ENCODE measurements at regions not wholly inside any gene's neighbourhood (a gene's known extent, or its start where the extent isn't known, plus 50 kb on each side); places are given as distances from the start of the nearest gene placed in this dataset.

DNA sequence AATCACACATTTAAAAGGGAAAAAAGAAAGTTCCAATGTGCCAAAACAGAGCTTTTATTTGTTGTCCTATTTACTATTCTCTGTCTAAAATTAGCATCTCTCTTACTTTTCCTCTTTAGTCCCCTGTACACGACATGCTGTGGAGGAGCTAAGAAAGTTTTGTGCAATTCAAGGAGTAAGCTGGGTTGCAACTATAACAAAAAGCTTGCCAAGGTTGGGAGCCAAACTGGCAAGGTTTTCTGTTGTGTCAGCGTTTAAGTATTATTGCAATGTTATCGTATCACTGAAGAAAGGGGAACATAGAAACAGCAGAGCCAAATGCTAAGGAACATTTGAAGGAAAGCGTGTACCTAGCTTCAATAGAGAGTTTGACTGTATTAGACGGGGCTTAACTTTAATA, 680.8 kb downstream of the CETN3 start:
- DNase-seq (ENCODE audit: low read depth): peak; percentile 87

DNA sequence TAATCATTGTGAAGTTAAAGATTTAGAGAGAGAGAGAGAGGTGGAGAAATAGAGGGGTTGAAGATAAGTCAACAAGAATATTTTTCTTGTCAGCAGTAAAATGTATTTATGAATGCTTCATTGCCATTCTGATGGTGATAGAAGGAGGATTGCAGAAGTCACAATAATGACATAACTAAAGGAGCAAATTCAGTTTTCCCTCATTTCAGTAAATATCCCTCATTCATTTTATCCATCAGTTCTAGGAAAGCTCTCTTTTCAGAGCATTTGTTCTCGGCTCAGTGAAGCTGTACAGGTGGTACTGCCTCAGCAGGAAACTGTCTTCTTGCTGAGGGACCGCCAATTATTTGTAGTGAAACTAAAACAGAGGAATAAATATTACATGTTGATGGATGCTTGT, 681.4 kb downstream of the CETN3 start:
- TF ChIP-seq, protein P1, sequence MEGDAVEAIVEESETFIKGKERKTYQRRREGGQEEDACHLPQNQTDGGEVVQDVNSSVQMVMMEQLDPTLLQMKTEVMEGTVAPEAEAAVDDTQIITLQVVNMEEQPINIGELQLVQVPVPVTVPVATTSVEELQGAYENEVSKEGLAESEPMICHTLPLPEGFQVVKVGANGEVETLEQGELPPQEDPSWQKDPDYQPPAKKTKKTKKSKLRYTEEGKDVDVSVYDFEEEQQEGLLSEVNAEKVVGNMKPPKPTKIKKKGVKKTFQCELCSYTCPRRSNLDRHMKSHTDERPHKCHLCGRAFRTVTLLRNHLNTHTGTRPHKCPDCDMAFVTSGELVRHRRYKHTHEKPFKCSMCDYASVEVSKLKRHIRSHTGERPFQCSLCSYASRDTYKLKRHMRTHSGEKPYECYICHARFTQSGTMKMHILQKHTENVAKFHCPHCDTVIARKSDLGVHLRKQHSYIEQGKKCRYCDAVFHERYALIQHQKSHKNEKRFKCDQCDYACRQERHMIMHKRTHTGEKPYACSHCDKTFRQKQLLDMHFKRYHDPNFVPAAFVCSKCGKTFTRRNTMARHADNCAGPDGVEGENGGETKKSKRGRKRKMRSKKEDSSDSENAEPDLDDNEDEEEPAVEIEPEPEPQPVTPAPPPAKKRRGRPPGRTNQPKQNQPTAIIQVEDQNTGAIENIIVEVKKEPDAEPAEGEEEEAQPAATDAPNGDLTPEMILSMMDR (IDR thresholded peaks at IDR 0.05; ENCODE audit: low read length, missing control alignments): no peak
- no peak for DNase-seq (ENCODE audit: low read depth)
- no peak overlapping the region for H3K4me3 ChIP-seq (replicated peaks; ENCODE audit: low read depth, low read length)

More for the DNA sequence above, 680.8 kb downstream of the CETN3 start:
- no peak overlapping the region for H3K4me3 ChIP-seq (replicated peaks; ENCODE audit: low read depth, low read length)
- TF ChIP-seq, protein P1 (IDR thresholded peaks at IDR 0.05; ENCODE audit: low read length, missing control alignments): no peak

DNA sequence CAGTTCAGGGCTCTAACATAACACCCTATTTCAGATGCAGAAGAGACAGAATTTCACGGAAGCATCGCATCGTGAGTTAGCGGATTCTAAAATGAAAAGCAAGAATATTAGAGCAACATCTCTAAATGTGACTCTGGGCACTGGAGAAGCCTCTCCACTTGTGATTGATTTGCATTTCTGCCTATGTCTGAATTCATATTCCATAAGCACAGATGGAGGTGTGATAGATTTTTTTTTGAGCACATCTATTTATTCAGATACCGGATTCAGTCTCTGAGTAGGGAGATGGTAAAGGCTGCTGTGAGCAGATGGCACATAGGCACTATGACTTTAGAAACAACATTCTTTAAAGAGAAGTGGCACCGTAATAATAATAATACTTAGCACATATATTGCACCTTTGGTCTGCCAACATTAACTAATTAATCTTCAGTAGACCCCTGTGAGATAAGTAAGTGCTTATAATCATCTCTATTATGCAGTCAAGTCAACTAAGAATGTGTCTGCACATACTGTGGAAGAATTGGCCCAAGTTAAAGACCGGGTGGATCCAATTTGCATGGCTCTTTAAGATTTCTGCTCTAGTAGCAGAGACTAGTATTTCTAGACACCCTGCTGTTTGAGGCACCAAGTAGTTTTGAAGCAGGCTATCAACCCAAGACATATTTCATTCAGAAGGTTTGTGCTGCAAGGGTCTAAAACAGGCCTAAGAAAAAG, 685.0 kb downstream of the CETN3 start:
- TF ChIP-seq, protein P1 (IDR thresholded peaks at IDR 0.05; ENCODE audit: low read length, missing control alignments): no peak
- no peak overlapping the region for H3K4me3 ChIP-seq (replicated peaks; ENCODE audit: low read depth, low read length)
- no peak for DNase-seq (ENCODE audit: low read depth)

DNA sequence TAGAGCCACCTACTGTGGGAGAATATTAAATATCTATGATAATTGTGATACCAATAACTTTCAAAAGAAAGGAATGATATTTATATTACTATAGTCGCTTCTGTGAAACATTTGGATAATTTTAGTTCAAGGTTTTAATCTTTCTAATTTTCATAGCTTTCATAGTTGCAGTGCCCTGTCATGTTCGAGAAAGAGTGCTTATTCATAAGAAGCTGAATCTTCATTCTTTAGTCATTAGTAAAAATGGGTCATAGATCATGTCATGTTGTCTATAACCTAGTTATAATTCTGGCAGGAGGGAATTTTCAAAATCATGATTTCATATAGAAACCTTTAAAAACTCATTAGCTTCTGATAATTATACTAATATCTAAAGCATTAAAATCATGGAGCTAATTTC, 685.6 kb downstream of the CETN3 start:
- no peak for DNase-seq (ENCODE audit: low read depth)
- no peak overlapping the region for H3K4me3 ChIP-seq (replicated peaks; ENCODE audit: low read depth, low read length)
- TF ChIP-seq, protein P1 (IDR thresholded peaks at IDR 0.05; ENCODE audit: low read length, missing control alignments): no peak

DNA sequence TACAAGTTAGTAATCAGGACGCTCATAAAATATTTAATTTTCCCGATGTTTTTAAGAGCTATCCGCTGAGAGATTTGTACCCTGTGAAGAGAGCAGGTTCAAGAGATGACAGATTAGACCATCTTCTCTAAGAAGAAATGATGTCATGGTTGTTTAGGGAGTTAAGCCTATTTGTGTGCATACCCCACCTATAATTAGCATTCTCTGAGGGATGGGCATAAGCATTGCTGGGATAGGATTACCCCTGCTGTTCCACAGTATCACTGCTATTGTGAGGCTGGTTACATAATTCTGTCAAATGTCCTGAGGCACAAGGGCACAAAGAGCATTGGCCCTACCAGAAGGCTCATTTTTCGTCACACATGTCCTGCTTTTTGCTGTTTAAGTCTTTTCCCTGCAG, 687.0 kb downstream of the CETN3 start:
- TF ChIP-seq, protein P1 (IDR thresholded peaks at IDR 0.05; ENCODE audit: low read length, missing control alignments): no peak
- H3K4me3 ChIP-seq (replicated peaks; ENCODE audit: low read depth, low read length): no peak overlapping the region
- DNase-seq (ENCODE audit: low read depth): no peak

DNA sequence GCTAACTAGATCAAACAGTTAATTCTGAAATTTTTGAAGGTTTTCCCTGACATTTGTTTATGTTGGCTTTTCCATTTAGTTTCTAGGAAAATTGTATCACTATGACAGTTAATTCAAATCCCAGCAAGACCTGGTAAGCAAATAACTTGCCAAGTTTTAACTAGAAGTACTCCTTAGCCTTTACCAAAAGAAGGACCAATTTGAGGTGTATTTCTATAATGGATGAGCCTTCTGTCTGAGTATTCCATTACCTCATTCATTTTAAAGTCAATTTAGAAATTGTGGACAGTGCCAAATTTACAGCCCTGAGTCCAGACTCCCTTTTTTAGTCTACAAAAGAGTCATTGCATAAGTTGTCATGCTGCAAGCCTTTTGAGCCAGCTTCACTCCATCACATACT, 687.6 kb downstream of the CETN3 start:
- TF ChIP-seq, protein P1 (IDR thresholded peaks at IDR 0.05; ENCODE audit: low read length, missing control alignments): no peak
- no peak for DNase-seq (ENCODE audit: low read depth)

DNA sequence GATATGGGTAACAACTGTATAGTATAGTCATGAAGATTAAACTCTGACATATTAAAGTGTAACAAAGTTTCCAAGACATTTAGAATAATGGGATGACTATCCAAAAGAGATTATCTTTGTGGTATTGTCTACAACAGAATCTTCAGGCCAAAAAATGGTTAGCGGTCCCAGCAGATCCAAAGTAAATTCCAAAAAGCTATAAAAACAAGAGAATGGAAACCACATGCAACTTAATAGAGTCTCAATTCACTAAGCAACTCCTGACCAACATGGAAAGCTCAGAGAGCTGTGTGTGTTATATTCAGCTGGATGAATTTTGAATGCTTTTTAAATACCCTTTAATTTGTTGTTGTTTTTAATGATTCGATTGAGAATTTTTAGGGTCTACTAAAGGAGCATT, 688.2 kb downstream of the CETN3 start:
- H3K4me3 ChIP-seq (replicated peaks; ENCODE audit: low read depth, low read length): no peak overlapping the region
- TF ChIP-seq, protein P1 (IDR thresholded peaks at IDR 0.05; ENCODE audit: low read length, missing control alignments): no peak
- no peak for DNase-seq (ENCODE audit: low read depth)

More for the DNA sequence above, 687.6 kb downstream of the CETN3 start:
- no peak overlapping the region for H3K4me3 ChIP-seq (replicated peaks; ENCODE audit: low read depth, low read length)

All from fibroblast of pulmonary artery (primary cell).